ENCODE measurements at regions not wholly inside any gene's neighbourhood (a gene's known extent, or its start where the extent isn't known, plus 50 kb on each side); places are given as distances from the start of the nearest gene placed in this dataset.

DNA sequence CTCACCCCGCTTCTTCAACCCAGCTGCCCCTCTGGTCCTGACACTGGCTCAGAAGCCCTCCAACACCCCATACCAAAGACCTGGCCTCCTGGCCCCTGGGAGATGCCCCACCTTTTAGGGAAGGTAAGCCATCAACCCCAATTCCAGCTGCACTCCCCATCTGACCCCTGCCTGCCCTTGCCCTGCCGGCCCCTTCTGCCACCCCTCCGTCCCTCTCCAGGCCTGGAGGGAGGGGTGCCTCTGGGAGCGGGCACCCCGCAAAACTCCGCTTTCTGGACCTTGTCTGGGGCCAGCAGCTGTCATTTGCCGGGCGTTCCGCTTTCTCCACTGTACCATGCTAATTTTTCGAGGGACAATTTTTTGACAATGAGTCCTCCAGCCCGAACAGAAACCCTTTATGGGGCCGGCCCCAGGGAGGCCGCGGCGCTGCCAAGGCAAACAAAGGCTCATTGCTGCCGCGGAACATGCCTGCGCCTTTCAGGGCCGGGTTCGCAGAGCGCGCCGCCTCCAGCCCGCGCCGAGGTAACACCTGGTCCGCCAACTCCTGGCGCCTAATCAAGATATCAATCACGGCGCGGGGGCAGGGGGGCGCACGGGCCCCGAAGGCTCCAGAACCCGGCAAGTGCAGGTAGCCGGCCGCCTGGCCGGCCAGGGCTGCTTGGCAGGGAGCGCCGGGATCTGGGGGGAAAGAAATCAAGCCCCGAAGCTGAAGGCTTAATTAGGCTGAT, 96.0 kb downstream of the INHBB start:
- DNase-seq: no peak

DNA sequence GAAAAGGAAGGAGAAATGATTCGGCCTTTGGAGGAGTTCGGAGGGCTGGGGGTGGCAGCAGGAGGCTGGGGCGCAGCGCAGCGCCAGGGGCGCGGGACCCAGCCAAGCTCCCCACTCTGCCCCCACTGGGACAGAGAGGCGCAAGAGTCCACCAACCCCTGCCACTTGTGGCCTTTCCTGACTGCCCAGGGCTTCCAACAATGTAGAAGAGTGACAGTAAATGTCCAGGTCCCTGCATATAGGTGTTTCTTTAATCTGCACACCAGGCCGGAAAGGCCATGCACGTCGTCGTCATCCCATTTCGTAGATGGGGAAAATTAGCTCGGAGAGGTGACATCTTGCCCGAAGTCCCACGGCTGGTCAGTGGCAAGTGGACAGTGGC, 96.6 kb downstream of the INHBB start:
- DNase-seq: no peak

GRCh38 chr2:120442923-120443571, 97.1 kb downstream of the INHBB start:
- DNase-seq: no peak

DNA sequence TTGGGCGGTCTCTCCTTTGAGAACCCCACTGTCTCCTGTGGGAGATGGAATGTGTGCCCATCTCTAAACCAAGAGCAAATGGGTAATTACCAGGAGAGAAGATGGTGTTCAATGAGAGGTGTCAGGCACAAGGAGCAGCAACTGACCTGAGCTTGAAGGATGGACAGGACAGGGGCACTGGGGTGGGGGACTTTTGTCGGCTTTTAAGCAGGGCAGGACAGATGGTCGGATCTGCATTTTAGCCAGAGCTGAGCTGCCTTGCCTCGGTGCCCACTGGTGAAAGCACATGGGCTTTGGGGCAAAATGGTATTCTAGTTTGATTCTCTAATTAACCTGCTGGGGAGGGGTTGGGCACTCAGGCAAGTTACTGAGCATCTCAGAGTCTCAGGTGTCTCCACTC, 98.0 kb downstream of the INHBB start:
- no peak for DNase-seq

DNA sequence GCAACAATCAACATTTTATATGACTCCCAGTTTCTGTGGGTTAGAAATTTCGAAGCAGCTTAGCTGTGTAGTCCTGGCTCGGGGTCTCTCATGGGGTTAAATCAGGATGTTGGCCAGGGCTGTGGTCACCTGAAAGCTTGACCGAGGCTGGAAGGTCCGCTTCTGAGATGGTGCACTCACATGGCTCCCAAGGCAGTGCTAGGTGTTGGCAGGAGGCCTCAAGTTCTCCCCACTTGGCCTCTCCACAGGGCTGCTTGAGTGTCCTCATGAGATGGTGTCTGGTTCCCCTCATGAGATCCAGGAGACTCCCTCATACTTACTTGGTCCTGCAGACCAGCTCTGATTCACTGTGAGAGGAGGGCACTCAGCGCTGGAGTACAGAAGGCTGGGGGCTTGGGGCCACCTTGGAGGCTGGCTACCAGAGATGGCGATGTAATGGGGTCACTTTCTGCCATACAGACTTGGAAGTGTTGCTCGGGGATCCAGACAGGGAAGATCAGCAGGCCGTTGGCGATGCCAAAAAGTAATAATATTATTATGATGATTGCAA, 98.8 kb downstream of the INHBB start:
- DNase-seq: no peak

DNA sequence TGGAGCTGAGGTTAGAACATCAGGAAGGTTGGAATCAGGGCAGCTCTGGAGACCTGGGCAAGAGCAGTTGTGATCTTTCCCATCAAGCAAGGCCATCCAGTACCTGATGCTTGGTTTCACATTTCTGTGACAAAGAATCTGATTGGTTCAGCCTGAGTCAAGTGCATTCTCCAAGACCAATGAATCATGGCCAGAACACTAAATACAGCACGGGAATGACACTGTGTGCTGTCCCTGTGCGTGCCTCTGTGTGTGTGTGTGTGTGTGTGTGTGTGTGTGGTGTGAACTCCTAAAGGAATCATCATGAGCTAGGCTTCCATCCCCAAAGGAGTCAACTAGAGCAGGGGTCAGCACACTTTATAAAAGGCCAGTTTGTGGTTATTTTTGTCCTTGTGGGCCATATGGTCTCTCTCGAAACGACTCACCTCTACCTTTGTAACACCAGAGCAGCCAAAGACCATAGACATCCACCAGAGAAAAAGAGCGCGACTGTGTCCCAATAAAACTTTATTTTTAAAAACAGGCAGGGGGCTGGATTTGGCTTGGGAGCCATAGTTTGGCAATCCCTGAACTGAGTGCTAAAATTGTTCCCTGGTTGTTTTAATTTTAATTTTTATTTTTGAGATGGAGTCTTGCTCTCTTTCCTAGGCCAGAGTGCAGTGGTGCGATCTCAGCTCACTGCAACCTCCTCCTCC, 99.7 kb downstream of the INHBB start:
- DNase-seq: no peak

GRCh38 chr2:120446236-120447126, 100.5 kb downstream of the INHBB start:
- no peak for DNase-seq

DNA sequence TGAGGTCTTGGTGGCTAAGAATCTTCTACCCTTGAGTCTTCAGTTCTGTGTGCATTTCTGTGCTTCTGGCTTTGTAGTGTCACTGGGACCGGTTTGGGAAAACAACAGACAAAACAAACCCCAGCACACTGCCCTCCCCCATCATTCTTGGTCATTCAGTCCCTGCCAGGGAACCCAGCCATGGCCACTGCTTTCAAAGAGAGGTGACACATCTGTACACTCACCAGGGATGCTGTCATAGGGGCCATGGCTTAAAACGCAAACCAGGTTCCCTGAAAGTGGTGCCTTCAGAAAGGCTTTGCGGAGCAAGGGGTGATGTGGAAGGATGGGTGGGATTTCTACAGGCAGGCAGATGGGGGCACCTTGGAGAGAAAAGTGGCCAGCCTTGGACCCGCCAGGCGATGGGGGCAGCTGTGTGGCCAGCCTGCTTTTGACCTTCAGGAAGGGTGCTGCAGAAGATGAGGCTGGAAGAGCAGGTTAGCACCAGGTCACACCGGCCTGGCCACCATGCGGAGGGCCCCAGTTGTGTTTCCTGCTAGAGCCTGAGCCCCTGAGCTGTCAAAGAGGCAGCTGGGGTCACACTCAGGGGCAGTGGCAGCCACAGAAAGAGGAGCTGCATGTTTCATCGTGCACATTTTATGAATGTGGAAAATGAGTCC, 101.3 kb downstream of the INHBB start:
- no peak for DNase-seq

GRCh38 chr2:120448436-120448835, 102.5 kb downstream of the INHBB start:
- DNase-seq: no peak

GRCh38 chr2:120448961-120449810, 103.2 kb downstream of the INHBB start:
- DNase-seq: no peak

DNA sequence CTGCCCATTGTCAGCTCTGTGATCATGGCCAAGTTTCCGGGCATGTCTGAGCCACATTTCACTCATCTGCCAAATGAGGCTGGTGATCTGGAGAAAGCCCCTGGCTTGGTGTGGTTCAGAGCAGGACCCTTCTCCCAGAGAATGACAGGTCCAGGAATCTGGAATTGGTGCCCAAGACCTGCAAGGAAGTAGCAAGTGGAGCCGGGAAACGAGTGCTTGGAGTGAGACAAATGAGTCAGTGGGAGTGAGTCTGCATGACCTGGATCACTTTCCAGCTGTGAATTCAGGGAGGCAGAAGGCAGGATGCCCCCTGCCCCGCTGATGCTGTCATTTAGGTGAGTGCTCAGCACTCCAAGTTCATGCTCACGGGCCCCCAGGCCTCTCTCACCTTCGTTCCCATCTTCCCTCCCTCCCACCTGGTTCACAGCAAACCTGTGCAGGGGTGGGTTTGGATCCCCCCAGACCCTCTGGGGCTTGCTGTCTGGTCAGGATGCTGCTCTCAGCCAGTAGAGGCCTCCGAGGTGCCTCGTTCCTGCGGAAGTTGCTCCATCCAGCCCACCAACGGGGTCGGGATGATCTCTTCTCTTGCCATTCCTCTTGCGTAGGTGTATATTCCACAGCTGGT, 104.4 kb downstream of the INHBB start:
- DNase-seq: no peak

GRCh38 chr2:120451334-120451733, 105.4 kb downstream of the INHBB start:
- DNase-seq: no peak

GRCh38 chr2:120452131-120452530, 106.2 kb downstream of the INHBB start:
- DNase-seq: no peak

- DNase-seq: no peak
Observed at GRCh38 chr2:120452945-120453634, 107.2 kb downstream of the INHBB start.

GRCh38 chr2:120453635-120453998, 107.7 kb downstream of the INHBB start:
- no peak for DNase-seq

GRCh38 chr2:120454654-120455385, 108.9 kb downstream of the INHBB start:
- no peak for DNase-seq

GRCh38 chr2:120455390-120455789, 109.5 kb downstream of the INHBB start:
- DNase-seq: no peak

- DNase-seq: no peak
Observed at GRCh38 chr2:120456867-120457266, 110.9 kb downstream of the INHBB start.

DNA sequence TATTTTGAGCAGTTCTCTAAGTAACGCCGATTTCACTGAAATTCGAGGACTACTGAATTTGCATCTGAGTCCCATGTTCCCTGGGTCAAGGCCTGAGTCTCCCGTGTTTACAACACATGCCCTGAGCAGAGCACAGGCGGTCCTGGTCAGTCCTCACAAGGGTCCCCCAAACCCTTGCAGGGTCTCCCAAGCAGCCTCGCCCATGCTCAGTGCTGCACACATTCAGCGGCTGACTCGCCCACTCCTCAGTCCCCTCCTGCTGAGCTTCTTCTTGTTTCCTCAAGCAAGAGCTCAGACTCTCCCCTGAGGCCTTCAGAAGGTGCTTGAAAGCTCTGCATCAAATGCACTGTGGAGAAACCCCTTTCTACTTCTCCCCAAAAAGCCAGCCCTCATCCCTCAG, 114.6 kb downstream of the INHBB start:
- DNase-seq: no peak

DNA sequence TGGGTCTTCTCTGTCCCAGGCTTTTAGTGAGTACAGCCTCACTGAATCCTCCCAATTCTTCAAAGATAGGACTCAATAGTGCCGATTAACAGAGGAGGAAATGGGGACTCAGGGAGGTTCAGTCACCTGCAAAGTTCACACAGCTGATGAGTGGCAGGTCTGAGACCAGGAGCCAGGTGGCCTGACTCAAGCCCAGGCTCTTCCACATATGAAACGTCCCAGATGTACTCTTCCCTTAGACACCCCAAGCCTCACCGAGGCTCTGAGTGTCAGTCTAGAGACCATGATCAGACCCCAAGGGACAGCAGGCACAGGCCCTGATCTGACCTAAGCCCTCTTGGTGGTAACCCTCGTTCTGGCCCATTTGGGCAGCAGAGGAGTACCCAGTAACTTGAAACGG, 115.2 kb downstream of the INHBB start:
- no peak for DNase-seq

All from activated T-cell treated with anti-CD3 and anti-CD28 coated beads for 4 hours (primary cell).